ENCODE measurements at regions not wholly inside any gene's neighbourhood (a gene's known extent, or its start where the extent isn't known, plus 50 kb on each side); places are given as distances from the start of the nearest gene placed in this dataset.

DNA sequence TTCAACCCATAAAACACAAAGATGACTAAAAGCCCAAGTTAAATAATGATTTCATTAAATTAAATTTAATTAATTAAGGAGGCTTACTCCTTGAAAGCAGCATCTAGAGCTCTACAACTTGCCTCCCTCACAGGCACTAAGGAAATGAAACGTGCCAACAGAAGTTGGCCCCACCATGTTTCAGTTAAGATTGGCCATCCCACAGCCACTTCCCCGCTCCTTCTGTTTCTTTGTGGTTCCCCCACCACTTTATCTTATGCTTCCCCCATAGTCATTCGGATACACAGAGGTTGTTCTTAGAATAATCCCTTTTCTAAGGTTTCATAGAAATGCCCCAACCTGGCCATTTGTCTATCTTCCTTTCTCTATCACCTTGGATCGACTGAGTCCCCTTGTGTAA lies 101.6 kb upstream of the RIOK3 start:
- TF ChIP-seq POLR2A (IDR thresholded peaks at IDR 0.05) (no peak), CTCF (IDR thresholded peaks at IDR 0.05) (no peak)
